GM18909 (cell line): ENCODE measurements at regions not wholly inside any gene's neighbourhood (a gene's known extent, or its start where the extent isn't known, plus 50 kb on each side); places are given as distances from the start of the nearest gene placed in this dataset.
"Not testable (repeated sequence)": the region's sequence is repeated elsewhere in the genome, so short reads cannot be mapped to it uniquely, and the experiment has no call there.

Experiments used
- ATAC-seq: cut with Tn5 transposase; IDR thresholded peaks from one replicate; pipeline ENCODE4 v1.9.1; 2021; ENCODE audit warnings: mild to moderate bottlenecking; ENCODE audit not compliant: unreplicated experiment, poor library complexity

- ATAC-seq, result no peak
Measured at GRCh38 chr22:33971561-33971961, 51.3 kb upstream of the LARGE1 start.

GRCh38 chr22:33975841-33976240 lies 55.6 kb upstream of the LARGE1 start:
- no peak for ATAC-seq

- ATAC-seq, result no peak
Measured at GRCh38 chr22:33983558-33983957, 63.3 kb upstream of the LARGE1 start.

GRCh38 chr22:33984211-33984610 lies 63.9 kb upstream of the LARGE1 start:
- no peak for ATAC-seq

GRCh38 chr22:33984656-33985285 lies 64.5 kb upstream of the LARGE1 start:
- ATAC-seq, result no peak

- no peak for ATAC-seq
Measured at GRCh38 chr22:33985506-33985905, 65.2 kb upstream of the LARGE1 start.

- no peak for ATAC-seq
Measured at GRCh38 chr22:33986167-33986771, 66.0 kb upstream of the LARGE1 start.

GRCh38 chr22:33986954-33987353 lies 66.7 kb upstream of the LARGE1 start:
- ATAC-seq, result no peak

- ATAC-seq, result not testable (repeated sequence)
Measured at GRCh38 chr22:33989263-33989662, 69.0 kb upstream of the LARGE1 start.

GRCh38 chr22:33991620-33992019 lies 71.3 kb upstream of the LARGE1 start:
- no peak for ATAC-seq

- ATAC-seq, result no peak
Measured at GRCh38 chr22:33996824-33997223, 76.5 kb upstream of the LARGE1 start.

GRCh38 chr22:34000879-34001526 lies 80.7 kb upstream of the LARGE1 start:
- ATAC-seq, result no peak

- no peak for ATAC-seq
Measured at GRCh38 chr22:34001701-34002466, 81.6 kb upstream of the LARGE1 start.

GRCh38 chr22:34004058-34004457 lies 83.8 kb upstream of the LARGE1 start:
- no peak for ATAC-seq

GRCh38 chr22:34010259-34010658 lies 90.0 kb upstream of the LARGE1 start:
- ATAC-seq, result no peak

GRCh38 chr22:34015642-34016041 lies 95.4 kb upstream of the LARGE1 start:
- no peak for ATAC-seq

- ATAC-seq, result no peak
Measured at GRCh38 chr22:34017205-34017604, 96.9 kb upstream of the LARGE1 start.

GRCh38 chr22:34019190-34019845 lies 99.0 kb upstream of the LARGE1 start:
- ATAC-seq, result no peak

- ATAC-seq, result no peak
Measured at GRCh38 chr22:34035209-34035608, 114.9 kb upstream of the LARGE1 start.

- ATAC-seq, result no peak
Measured at GRCh38 chr22:34036931-34037330, 116.7 kb upstream of the LARGE1 start.
